NCI-H2029 treated with DMSO at 0.1 percent for 48 hours (cell line): ENCODE measurements at regions not wholly inside any gene's neighbourhood (a gene's known extent, or its start where the extent isn't known, plus 50 kb on each side); places are given as distances from the start of the nearest gene placed in this dataset.

Source experiments
- DNase-seq: peaks from one replicate; lab custom pipeline; 2025; lab: John Stamatoyannopoulos, UW

GRCh38 chr1:30032302-30032701 is 691.1 kb downstream of the MATN1 start:
- DNase-seq: no peak

GRCh38 chr1:30029677-30030076 is 693.7 kb downstream of the MATN1 start:
- DNase-seq: no peak

GRCh38 chr1:30028939-30029338 is 694.4 kb downstream of the MATN1 start:
- no peak for DNase-seq

GRCh38 chr1:30028283-30028682 is 695.1 kb downstream of the MATN1 start:
- no peak for DNase-seq

GRCh38 chr1:30027247-30027646 is 696.1 kb downstream of the MATN1 start:
- no peak for DNase-seq

GRCh38 chr1:30024411-30025195 is 698.8 kb downstream of the MATN1 start:
- no peak for DNase-seq

GRCh38 chr1:30023339-30024022 is 699.9 kb downstream of the MATN1 start:
- no peak for DNase-seq

GRCh38 chr1:30014031-30014430 is 709.4 kb downstream of the MATN1 start:
- DNase-seq: no peak

- DNase-seq: no peak
These were observed 710.6 kb downstream of the MATN1 start for GRCh38 chr1:30012455-30013440.

- DNase-seq: no peak
These were observed 711.4 kb downstream of the MATN1 start for GRCh38 chr1:30011970-30012369.

GRCh38 chr1:30010506-30011106 is 712.8 kb downstream of the MATN1 start:
- DNase-seq: no peak

GRCh38 chr1:30009720-30010119 is 713.7 kb downstream of the MATN1 start:
- DNase-seq: no peak

GRCh38 chr1:30008998-30009657 is 714.3 kb downstream of the MATN1 start:
- no peak for DNase-seq

GRCh38 chr1:30008372-30008997 is 714.9 kb downstream of the MATN1 start:
- DNase-seq: no peak

GRCh38 chr1:30005972-30006619 is 717.3 kb downstream of the MATN1 start:
- no peak for DNase-seq

- no peak for DNase-seq
These were observed 721.7 kb downstream of the MATN1 start for GRCh38 chr1:30001732-30002039.

GRCh38 chr1:30001011-30001731 is 722.2 kb downstream of the MATN1 start:
- DNase-seq: no peak

GRCh38 chr1:30000266-30000665 is 723.1 kb downstream of the MATN1 start:
- no peak for DNase-seq

GRCh38 chr1:29999595-29999994 is 723.8 kb downstream of the MATN1 start:
- DNase-seq: no peak

- no peak for DNase-seq
These were observed 724.7 kb downstream of the MATN1 start for GRCh38 chr1:29998686-29999085.
